ENCODE measurements at regions not wholly inside any gene's neighbourhood (a gene's known extent, or its start where the extent isn't known, plus 50 kb on each side); places are given as distances from the start of the nearest gene placed in this dataset.

DNA sequence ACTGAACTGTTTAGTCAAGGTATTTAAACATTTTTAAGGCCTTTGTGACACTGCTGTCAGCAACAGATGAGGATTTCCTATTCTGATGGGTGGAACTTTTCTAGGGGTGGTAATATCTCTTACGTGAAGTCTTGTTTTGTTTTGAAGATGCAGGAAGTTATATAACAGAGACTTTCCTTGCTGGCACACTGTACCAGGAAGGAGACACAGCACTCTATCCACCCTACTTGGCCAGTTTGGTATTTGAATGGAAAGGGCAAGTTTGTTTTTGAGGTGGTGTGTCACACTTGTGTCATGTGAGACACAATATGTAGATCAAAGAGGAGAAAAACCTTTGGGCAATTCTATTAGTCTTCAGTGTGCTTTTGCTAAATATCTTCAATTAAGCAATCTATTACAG lies 51.6 kb upstream of the SRP54 start:
- Histone ChIP-seq H3K4me3 (ENCODE audit: low read depth in 1 of 2, low read length in 2 of 2) (no peak overlapping the region), H3K9me3 (ENCODE audit: control insufficient read depth in 1 of 2, low read length in 2 of 2) (no peaks in the 10 kb centered on the region), H3K36me3 (ENCODE audit: control insufficient read depth in 1 of 2, insufficient read depth in 2 of 2, low read length in 2 of 2) (no peaks in the 10 kb centered on the region), H3K4me1 (ENCODE audit: control insufficient read depth in 1 of 2, insufficient read depth in 2 of 2, low read length in 2 of 2) (peaks cover 0 to 8% of the 10 kb centered on the region in 2 donors), H3K27ac (ENCODE audit: low read length) (peak overlapping the region; percentile 56), H3K27me3 (ENCODE audit: low read depth, low read length) (no peaks in the 10 kb centered on the region)

DNA sequence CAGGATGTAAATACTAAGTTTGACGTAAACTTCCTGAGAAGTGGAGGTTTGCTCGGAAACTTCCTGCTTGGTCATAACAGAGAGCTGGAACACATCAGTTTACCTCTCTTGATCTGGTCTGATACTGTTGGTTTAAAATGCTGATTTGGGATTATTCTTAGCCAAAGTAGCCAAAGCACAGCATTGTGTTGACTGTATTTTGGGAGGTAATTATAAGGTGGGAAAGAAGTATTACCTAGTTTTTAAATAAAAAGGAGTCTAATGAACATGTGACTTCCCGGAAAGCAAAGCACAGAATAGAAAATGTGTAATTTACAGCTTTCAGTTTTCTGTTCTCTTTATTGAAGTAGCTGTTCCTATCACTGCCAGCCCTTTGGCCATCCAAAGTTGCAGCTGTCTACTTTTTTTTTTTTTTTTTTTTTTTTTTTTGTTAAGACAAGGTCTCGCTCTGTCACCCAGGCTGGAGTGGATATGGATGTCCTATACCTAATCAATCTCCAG lies 52.2 kb upstream of the SRP54 start:
- Histone ChIP-seq H3K4me1 (ENCODE audit: control insufficient read depth in 1 of 2, insufficient read depth in 2 of 2, low read length in 2 of 2) (peaks cover 0 to 8% of the 10 kb centered on the region in 2 donors), H3K27ac (ENCODE audit: low read length) (peak overlapping the region; percentile 56), H3K4me3 (ENCODE audit: low read depth in 1 of 2, low read length in 2 of 2) (no peak overlapping the region), H3K27me3 (ENCODE audit: low read depth, low read length) (no peaks in the 10 kb centered on the region), H3K9me3 (ENCODE audit: control insufficient read depth in 1 of 2, low read length in 2 of 2) (no peaks in the 10 kb centered on the region), H3K36me3 (ENCODE audit: control insufficient read depth in 1 of 2, insufficient read depth in 2 of 2, low read length in 2 of 2) (no peaks in the 10 kb centered on the region)

DNA sequence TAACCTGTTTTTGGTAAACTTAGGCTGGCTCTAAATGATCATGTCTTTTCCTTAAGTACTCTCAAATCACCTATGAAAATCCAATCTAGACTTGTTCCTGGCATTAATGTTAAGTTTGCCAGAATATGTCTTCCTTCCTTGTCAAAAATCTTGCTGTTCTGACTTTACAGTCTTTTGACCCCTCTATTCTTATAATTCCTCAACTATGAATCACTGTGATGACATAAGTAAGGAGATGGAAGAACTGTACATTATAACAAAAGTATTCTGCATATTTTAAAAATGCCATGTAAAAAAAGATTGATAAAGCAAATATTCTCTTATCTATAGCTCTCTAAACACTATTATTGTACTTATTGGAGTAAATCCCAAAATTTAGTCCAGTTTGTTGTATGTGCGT lies 51.4 kb upstream of the BAZ1A start:
- H3K36me3 ChIP-seq (ENCODE audit: control insufficient read depth in 1 of 2, insufficient read depth in 2 of 2, low read length in 2 of 2), result no peaks in the 10 kb centered on the region
- H3K4me3 ChIP-seq (ENCODE audit: low read depth in 1 of 2, low read length in 2 of 2), result no peak overlapping the region
- H3K9me3 ChIP-seq (ENCODE audit: control insufficient read depth in 1 of 2, low read length in 2 of 2), result no peaks in the 10 kb centered on the region
- peaks cover 0 to 6% of the 10 kb centered on the region in 2 donors for H3K4me1 ChIP-seq (ENCODE audit: control insufficient read depth in 1 of 2, insufficient read depth in 2 of 2, low read length in 2 of 2)
- no peak overlapping the region for H3K27ac ChIP-seq (ENCODE audit: low read length)
- H3K27me3 ChIP-seq (ENCODE audit: low read depth, low read length), result no peaks in the 10 kb centered on the region
